ENCODE measurements at regions not wholly inside any gene's neighbourhood (a gene's known extent, or its start where the extent isn't known, plus 50 kb on each side); places are given as distances from the start of the nearest gene placed in this dataset.

- no peak for DNase-seq
These were observed 283.7 kb upstream of the ANO3 start for GRCh38 chr11:26048271-26048670.

DNA sequence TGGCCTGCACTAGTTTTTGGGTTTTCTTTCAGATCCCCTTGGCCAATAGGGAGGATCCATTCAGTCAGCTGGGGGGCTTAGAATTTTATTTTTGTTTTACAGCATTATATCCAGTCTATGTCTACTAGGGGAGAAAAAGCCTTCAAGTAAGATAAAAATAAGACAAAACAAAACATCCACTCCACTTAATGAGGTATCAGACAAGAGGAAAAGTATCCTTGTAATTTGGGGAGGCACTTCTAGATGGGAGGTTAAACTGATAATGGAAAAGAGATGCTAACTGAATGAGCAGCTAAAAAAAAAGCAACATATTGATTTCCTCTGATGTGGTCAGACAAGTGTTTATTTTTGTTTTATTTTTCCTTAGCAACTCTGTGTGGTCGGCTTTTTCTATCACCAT, 278.0 kb upstream of the ANO3 start:
- no peak for DNase-seq

GRCh38 chr11:26062660-26063059, 269.3 kb upstream of the ANO3 start:
- DNase-seq, result peak; percentile 75

- no peak for DNase-seq
These were observed 268.0 kb upstream of the ANO3 start for GRCh38 chr11:26063915-26064314.

DNA sequence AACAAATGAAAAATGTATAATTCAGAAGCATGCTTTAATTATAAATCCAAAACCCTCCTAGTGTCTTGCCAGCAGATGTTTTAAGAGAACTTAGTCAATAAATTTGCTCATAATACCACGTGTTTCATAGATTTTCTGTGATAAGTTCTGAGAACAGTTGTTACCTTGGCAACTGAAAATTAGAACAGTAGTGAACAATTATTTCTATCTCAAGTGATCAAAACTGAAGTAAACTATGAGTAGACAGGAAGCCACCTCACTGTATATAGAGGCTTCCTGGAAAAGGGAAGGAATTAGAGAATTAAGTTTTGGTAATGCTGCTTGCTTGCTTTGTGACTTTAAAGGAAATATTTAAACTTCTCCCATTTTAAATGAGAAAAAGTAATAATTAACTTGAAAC, 266.0 kb upstream of the ANO3 start:
- no peak for DNase-seq

GRCh38 chr11:26070714-26071380, 261.1 kb upstream of the ANO3 start:
- DNase-seq, result no peak

DNA sequence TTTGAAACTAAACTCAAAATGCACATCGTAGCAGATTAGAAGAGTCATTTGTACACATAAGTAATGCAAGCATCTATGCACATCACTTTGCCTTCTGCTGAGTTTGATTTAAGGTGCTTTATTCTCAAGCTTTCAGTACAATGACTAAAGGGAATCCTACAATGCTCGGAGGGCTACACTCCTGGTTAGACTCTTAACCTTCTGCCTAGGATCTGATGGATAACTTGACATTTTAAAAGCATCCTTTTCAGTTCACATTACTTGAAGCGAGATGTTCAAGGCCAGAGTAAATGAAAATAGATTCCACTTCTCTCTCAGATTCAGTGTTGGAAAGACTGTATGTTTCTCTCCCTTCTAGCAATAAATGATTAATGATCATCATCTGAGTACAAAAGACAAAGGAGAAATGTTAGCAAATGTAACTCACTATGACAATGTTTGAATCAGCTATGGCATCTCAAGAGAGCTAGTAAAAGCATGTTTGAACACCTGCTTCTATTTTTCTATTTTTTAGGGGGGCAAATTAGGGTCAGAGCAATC, 259.2 kb upstream of the ANO3 start:
- DNase-seq, result no peak

DNA sequence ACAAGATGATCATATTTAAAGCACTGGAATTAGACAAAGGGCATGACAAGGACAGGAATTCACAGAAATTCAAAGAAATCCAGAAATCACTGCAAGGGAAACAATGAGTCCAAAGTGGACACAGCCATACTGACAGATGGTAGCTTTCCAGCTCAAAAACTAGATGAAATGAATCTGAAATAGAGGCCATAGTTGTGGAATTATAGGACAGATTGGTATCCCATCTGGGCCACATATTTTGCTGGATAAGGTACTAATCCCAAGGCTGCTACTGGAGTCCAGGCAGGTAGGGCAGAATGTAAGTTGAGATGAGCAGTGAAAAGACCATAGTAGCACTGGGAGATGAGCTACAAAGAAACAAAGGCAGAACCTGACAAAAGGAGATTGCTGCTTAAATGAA, 258.3 kb upstream of the ANO3 start:
- DNase-seq, result no peak

DNA sequence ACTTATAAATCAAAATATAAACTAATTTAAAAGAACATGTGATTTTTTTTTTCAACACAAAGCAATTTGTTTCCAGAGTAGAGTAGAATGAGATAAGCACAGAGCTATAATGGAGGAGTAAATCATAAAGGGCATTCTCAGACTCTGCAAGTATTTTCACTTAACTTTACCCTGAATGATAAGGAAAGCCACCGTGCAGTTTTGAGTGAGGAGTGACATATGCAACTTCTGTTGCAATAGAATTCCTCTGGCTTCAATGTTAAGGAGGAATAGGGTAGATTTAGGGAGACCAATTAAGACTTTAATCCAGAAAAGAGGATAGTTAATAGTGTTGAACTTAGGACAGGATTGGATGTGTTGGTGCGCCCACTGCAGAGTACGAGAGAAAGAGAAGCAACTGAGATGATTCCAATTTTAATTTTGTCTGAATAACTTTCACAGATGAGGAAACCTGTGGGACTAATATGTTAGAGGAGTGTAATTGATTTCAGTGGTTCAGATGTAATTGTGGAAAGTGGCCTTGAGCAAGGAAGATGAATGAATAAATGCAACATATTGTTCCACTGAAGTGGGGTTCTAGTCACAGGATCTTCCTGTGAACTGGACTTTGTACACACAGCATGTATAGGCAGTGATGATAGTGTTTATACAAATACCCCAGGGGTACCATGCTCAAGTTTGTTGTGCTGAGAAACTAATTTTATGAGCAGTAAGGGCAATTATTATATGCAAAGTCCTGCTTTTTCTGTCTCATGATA, 255.5 kb upstream of the ANO3 start:
- no peak for DNase-seq

DNA sequence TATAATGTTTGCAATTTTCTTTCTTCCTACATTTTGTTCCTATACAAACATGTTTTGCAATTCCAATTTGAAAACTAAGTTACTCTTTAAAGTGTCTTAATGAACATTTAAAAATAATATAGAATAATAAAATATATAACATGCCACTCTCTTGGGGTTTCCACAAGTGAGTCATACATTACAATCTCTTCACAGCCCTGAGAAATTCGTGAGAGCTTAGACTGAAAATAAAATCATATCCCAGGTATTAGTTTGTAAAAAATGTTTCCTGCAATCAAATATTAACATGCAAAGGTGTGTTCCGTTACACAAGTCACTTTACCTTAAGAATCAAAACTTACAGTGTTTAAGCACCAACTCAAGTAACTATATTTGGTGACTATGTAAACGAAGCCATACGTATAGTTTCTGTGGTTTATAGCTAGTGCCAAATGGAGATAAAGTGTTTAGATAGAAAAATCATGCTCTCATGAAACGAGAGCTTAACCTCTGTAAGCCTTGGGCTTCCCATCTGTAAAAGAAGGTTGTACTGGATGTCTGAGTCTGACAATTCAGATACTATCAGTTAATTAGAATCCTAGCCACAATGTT, 253.6 kb upstream of the ANO3 start:
- peak; percentile 9 for DNase-seq

GRCh38 chr11:26084313-26084712, 247.6 kb upstream of the ANO3 start:
- no peak for DNase-seq

- no peak for DNase-seq
These were observed 245.9 kb upstream of the ANO3 start for GRCh38 chr11:26086028-26086427.

DNA sequence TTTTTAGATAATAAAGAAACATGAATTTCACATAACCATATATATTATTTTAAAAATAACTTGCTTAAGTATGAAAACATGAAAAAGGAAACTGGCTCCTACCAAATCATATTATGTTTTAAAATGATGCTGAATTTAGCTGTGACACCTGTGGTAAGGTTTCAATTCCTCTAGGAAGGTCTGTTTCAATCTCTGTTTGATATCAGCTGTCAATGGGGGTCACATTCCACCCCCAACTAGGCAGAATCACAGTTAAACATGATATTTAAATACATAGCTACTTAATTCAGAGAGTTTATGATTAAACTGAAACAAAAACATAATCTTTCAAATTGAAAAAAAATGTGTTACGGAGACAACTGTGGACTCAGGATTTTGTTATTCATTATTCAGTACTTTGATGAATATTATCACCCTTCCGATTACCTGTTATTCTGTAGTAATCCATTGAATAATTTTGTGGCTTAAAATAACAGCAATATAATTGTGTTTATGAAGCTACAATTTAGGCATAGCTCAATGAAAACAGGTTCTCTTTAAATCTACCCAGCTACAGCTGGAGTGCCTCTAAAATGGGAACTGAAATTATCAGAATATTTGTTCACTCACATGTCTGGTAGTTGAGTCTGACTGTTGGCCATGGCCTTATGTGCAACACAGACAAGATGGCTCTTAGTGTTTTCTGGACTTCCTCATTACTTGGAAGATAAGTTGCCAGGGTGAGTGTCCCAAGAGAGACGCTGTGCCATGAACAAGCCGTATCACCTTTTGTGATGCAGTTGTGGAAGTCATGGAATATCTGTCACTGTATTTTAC, 244.6 kb upstream of the ANO3 start:
- no peak for DNase-seq

GRCh38 chr11:26088391-26088790, 243.5 kb upstream of the ANO3 start:
- DNase-seq, result peak; percentile 73

- DNase-seq, result no peak
These were observed 241.3 kb upstream of the ANO3 start for GRCh38 chr11:26090651-26091050.

DNA sequence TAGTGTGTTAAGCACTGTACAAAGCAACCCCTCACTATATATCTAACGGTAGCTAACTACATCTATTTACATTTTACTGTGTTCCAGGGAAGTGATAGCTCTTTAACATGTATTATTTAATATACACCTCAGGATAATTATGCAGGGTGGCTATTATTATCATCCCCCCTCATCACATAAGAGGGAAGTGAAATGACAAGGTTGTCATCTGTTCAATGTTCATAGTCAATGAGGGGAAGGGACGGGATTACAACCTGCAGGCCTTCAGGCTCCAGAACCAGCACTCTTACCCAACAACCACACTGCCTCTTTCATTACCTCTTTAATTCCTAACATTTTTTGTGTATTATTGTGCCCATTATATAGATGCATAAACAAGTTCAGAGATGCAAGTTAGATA, 238.7 kb upstream of the ANO3 start:
- DNase-seq, result no peak

DNA sequence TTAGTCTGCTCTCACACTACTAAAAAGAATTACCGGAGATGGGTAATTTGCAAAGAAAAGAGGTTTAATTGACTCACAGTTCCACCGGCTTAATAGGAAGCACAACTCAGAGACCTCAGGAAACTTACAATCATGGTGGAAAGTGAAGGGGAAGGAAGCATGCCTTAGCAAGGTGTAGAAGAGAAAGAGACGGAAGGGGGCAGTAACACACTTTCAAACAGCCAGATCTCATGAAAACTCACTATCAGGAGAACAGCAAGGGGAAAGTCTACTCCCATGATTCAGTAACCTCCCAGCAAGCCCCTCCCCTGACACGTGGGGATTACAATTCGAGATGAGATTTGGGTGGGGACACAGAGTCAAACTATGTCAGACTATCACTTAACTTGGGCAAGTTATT, 236.6 kb upstream of the ANO3 start:
- DNase-seq, result no peak

- no peak for DNase-seq
These were observed 235.5 kb upstream of the ANO3 start for GRCh38 chr11:26096451-26096850.

- no peak for DNase-seq
These were observed 229.6 kb upstream of the ANO3 start for GRCh38 chr11:26102325-26102724.

DNA sequence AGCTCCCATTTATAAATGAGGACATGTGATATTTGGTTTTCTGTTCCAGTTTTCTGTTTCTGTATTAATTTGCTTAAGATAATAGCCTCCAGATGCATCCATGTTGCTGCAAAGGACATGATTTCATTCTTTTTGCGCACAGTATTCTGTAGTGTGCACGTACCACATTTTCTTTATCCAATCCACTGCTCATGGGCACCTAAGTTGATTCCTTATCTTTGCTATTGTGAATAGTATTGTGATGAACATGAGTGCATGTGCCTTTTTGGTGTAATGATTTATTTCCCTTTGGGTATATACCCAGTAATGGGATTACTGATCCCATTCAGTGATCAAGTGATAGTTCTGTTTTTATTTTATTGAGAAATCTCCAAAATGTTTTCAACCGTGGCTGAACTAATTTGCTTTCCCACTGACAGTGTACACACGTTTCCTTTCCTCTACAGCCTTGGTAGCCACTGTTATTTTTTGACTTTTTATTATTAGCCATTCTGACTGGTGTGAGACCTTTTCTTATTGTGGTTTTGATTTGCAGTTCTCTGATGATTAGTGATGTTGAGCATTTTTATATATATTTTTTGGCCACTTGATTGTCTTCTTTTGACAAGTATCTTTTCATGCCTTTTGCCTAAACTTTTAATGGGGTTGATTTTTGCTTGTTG, 226.0 kb upstream of the ANO3 start:
- DNase-seq, result no peak

GRCh38 chr11:26106726-26107125, 225.2 kb upstream of the ANO3 start:
- DNase-seq, result no peak

DNA sequence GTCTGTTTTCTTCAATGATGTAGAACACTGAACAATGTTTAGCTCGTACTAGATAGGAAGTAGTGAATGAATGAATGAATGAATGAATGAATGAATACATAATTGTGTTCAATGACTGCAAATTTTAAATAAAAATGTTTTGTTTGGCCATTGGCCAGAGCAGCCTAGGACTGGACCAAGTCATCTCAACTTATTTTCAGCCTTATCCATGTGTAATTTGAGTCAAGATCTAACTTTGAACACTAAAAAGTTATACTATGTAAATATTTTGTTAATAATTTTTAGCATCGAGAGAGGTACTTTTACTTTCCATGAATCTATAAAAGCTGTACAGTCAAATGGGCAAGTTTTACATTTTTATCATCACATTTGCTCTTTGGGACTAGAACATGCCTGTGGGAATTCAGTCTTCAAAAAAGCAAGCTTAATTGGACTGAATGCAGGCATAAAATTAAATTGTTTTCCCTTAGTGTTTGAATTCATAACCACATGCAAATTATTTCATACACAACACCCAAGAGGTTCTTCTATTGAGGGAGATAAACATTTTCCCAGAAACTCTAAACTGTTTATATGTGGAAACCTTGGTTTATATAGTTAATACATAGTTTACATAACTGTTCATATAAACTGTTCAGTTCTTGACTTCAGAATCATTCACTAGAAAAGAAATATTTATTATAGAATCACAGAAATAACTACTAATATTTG, 222.1 kb upstream of the ANO3 start:
- DNase-seq, result no peak

Data from fibroblast of skin of scalp (primary cell).